HG02678 (cell line): ENCODE measurements at regions not wholly inside any gene's neighbourhood (a gene's known extent, or its start where the extent isn't known, plus 50 kb on each side); places are given as distances from the start of the nearest gene placed in this dataset.
"Not testable (repeated sequence)": the region's sequence is repeated elsewhere in the genome, so short reads cannot be mapped to it uniquely, and the experiment has no call there.

Experiments
- ATAC-seq: cut with Tn5 transposase; IDR thresholded peaks from one replicate; pipeline ENCODE4 v1.9.1; 2021; ENCODE audit warnings: mild to moderate bottlenecking, moderate library complexity; ENCODE audit not compliant: unreplicated experiment

DNA sequence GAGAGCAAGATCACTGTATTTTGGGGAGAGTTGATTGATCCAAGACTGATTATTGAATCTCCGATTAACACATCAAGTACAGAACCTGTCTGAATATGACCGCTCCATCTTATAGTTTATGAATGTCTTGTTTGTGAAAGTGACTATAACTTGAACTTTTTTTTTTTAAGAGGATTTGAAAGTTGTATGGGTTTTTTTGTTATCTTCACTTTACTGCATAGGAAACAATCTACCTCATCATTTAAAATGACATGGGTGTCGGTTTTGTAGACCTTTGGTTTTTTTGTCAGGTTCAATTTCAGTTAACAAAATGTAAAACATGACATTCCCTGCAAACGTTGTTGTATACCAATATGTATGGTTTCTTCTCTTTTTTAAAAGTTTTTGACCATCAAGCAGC lies 103.0 kb upstream of the NUDT6 start:
- ATAC-seq, result no peak

GRCh38 chr4:123026015-123026414 lies 103.6 kb upstream of the NUDT6 start:
- not testable (repeated sequence) for ATAC-seq

DNA sequence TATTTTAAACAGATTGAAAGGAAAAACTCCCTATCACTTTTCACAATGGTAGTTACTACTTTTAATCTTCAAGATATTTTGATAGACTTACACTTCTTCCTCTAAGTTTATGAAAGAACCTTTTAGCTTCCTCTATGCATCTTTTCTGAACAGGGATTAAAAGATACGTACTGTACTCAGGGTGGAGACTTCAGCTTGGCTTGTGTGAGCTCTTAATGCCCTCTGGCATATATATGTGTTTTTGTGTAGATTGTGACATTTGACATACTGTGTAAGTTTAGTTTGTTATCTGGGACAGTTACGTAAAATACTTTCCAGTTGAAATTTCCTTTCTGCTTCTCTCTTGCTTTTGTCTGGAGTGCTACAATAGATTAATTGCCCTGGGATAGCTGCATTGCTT lies 109.3 kb upstream of the NUDT6 start:
- no peak for ATAC-seq

GRCh38 chr4:123034023-123034422 lies 111.6 kb upstream of the NUDT6 start:
- ATAC-seq, result no peak

DNA sequence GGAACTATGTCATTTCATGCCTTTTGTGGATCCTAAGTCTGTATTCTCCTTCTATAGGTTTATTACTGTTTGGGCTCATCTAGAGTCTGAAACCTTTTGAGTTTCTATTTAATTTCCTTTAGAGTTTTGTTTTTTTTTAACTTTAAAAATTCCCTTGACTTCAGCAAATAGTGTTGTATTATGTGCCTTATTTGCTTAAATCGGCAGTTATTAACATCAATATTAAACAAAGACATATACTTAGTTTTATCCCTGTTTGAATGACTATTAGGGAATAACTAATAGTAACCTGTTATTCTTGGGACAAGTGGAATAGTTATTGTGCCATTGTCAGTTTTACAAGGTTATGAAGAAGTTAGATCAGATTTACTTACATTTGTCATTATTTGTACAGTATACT lies 112.8 kb upstream of the NUDT6 start:
- ATAC-seq, result no peak

DNA sequence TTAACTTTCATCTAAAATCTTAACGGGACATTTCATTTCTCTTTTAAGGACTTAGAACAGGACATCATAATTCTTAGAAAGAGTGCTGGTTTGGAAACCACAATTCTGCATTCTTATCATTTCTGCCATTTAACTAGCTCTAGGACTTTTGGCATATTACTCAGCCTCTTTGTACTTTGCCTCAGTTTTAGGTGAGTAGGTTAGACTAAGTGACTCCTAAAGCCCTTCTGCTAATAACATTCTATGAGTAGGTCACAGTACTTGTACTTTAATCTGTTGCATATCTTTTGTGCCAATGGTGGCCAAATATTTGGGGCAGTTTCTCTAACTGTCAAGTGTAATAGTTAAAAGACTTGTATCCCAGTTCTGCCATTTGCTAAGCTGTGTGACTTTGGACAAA lies 115.4 kb upstream of the NUDT6 start:
- no peak for ATAC-seq

DNA sequence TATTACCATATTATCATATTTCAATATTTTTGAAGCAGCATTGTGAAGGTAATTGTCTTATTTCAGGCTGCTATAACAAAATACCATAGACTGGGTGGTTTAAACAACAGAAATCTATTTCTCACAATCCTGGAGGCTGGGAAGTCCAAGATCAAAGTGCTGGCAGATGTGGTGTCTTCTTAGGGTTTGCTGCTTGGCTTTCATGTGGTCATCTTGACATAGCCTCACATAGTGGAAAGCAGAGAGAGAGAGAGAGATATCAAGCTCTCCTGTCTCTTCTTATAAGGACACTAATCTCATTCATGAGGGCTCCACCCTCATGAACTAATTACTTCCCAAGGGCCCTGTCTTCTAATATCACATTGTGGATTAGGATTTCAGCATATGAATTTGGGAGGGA lies 119.7 kb upstream of the NUDT6 start:
- no peak for ATAC-seq

DNA sequence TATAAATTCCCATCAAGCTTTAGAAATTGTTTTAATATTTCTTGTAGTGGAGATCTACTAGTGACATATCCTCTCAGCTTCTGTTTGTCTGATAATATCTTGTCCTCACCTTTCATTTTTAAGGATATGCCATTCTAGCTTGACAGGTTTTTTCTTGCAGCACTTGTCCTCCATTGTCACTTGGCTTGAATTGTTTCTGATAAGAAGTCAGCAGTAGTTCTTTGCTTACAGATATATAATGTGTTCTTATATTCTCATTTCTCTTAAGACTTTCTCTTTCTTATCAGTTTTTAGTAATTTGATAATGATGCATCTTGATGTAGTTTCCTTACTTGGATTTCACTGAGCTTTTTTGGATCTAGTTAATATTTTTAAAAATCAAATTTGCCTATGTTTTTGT lies 120.6 kb upstream of the NUDT6 start:
- ATAC-seq, result no peak

GRCh38 chr4:123043793-123044425 lies 121.5 kb upstream of the NUDT6 start:
- ATAC-seq, result no peak

DNA sequence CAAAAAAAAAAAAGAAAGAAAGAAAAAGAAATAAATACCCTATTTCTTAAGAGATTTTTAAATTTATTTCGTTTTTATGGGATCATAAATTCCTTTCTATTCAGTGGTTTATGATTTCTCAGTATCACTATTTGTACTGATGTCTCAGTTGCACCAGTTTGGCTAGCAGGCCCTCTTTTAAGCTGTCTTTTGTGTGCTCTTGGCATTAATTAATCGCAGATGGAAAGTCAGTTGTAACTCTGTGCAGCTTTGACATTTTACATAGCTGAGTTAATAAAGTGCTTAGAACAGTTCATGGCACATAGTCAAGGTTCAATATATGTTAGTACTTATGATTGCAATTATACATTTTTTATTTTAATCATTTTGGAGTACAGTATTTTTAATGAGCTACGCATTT lies 123.7 kb upstream of the NUDT6 start:
- ATAC-seq, result no peak

DNA sequence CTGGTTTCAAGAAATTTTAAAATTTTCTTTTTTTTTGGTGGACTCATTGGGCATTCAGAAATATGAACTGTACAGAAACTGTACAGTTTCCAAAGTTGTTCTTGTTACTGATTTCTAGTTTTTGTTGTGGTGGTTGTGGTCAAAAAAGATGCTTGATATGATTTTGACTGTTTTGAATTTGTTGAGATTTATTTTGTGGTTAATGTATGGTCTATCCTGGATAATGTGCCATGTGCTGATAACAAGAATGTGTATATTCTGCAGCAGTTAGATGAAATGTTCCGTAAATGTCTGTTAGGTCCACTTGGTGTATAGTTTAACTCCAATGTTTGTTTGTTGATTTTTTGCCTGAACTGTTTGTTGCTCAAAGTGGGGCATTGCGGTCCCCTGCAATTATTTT lies 127.6 kb upstream of the NUDT6 start:
- no peak for ATAC-seq

GRCh38 chr4:123052007-123052406 lies 129.6 kb upstream of the NUDT6 start:
- no peak for ATAC-seq

GRCh38 chr4:123055943-123056342 lies 133.5 kb upstream of the NUDT6 start:
- no peak for ATAC-seq

GRCh38 chr4:123060039-123060770 lies 137.8 kb upstream of the NUDT6 start:
- no peak for ATAC-seq

DNA sequence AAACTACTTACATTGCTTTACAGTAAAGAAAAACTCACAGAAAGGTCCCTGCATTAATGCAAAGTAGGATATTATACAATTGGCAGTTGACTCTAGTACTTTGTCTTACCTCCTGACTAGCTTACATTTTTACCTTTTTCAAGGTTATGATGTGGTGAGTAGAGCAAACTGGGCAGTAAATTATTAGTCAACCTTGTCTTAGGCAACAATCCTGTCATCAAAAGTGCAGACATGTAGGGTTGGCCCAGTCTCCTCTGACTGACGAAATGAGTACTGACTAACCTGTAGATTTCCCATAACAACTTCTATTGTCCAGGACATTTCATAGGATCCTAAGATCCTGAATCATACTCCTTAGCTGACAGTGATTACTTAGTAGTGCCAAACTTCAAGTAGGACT lies 142.0 kb upstream of the NUDT6 start:
- no peak for ATAC-seq

DNA sequence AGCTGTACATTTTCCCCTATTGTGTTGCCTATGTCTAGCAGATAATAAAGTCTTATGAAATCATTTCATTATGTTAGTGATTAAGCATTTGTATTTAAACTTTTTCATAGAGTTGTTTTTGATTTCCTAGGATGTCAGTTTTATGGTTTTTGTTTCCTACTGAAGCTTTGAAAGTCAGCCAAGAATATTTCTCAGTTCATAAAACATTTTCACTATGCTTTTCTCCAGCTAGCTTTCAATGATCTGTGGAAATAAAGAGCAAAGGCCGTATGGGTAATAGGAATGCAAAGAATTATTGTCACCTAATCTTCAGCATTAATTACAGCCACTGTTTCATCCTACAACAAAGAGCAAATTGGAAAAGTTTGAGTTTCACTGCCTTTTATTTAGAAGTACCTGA lies 145.7 kb upstream of the NUDT6 start:
- ATAC-seq, result no peak

GRCh38 chr4:123072060-123072459 lies 149.7 kb upstream of the NUDT6 start:
- ATAC-seq, result no peak

- ATAC-seq, result peak; percentile 52
Observed at GRCh38 chr4:123073650-123074049, 151.3 kb upstream of the NUDT6 start.

DNA sequence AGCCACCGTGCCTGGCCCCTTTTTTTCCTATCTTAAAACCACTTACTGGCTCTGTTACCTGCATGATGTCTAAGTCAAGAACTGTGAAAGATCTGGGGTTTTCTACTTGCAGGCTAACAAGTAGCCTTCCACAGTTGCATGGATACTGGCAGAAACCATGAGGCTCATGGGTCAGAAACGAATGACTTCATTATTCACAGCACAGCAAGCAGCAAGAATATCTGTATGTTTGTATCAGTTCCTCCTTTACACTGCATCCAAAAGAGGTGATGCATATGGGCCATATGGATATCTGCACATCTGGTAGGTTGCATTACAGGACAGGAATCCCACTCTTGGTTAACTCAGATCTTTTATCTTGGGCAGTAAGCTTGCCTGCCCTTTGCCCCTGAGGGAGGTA lies 154.9 kb upstream of the NUDT6 start:
- ATAC-seq, result no peak

GRCh38 chr4:123081971-123082370 lies 159.6 kb upstream of the NUDT6 start:
- ATAC-seq, result no peak

DNA sequence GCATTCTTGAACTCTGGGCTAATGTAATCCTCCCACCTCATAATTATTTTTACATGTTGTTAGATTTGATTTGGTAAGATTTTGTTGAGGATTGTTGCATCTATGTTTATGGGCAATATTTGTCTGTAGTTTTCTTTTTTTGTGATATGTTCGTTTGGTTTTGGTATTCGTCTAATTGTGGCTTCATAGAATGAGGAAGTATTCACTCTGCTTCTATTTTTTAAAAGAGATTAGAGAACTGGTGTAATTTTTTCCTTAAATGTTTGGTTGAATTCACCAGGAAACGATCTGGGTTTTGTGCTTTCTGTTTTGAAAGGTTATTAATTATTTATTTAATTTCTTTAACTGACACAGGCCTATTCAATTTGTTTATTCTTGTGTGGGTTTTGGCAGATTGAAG lies 161.2 kb upstream of the NUDT6 start:
- ATAC-seq, result no peak

DNA sequence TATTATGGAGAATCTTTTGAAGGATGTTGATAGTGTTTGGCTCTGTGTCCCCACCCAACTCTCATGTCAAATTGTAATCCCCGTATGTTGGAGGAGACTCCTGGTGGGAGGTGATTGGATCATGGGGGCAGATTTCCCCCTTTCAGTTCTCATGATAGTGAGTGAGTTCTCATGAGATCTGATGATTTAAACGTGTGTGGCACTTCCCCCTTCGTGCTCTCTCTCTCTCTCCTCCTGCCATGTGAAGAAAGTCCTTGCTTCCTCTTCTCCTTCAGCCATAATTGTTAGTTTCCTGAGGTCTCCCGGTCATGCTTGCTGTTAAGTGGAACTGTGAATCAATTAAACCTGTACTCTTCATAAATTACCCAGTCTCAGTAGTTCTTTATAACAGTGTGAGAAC lies 166.1 kb upstream of the NUDT6 start:
- no peak for ATAC-seq

DNA sequence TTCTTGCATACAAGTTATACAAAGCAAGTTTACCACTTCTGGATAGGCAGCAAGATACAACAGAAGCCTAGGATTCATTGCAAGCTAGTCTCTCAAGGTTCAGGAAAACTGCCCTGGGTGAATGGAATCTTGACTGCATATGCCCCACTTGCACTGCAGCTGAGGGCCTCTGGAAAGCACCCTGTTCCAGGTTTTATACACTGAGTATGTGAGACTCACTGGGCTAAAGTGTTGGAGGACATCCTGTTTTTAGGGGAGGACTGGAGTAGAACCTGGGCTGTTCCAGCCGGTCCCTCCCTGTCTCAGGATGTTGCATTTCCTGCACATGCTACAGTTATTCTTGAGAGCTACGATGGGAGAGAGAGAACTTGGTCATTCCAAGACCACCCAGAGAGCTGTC lies 168.5 kb upstream of the NUDT6 start:
- no peak for ATAC-seq
